22Rv1 (cell line): ENCODE measurements at regions not wholly inside any gene's neighbourhood (a gene's known extent, or its start where the extent isn't known, plus 50 kb on each side); places are given as distances from the start of the nearest gene placed in this dataset.

Source experiments
- H3K27ac ChIP-seq: fragments of 450-650 bp; 2 replicates; pipeline ENCODE4 v1.5.1; 2017
- CTCF ChIP-seq: fragments of 450-650 bp; IDR thresholded peaks from 2 replicates; pipeline ENCODE4 v1.5.1; 2017; ENCODE audit warnings: mild to moderate bottlenecking
- ZFX ChIP-seq: fragments of 450-650 bp; IDR thresholded peaks from 2 replicates; pipeline ENCODE4 v1.6.1; 2017; ENCODE audit warnings: antibody characterized with exemption, borderline replicate concordance

GRCh38 chr13:106311004-106311403 is 224.5 kb downstream of the EFNB2 start:
- no peak for TF ChIP-seq CTCF
- H3K27ac ChIP-seq = no peak overlapping the region

- H3K27ac ChIP-seq = no peak overlapping the region
- TF ChIP-seq ZFX = no peak
- TF ChIP-seq CTCF = no peak
Measured at GRCh38 chr13:106310291-106310865, 225.1 kb downstream of the EFNB2 start.

- H3K27ac ChIP-seq = no peak overlapping the region
- no peak for TF ChIP-seq CTCF
- TF ChIP-seq ZFX = no peak
Measured at GRCh38 chr13:106306748-106307277, 228.6 kb downstream of the EFNB2 start.

- no peak overlapping the region for H3K27ac ChIP-seq
- TF ChIP-seq CTCF (no peak), ZFX (no peak)
Measured at GRCh38 chr13:106302843-106303242, 232.6 kb downstream of the EFNB2 start.

- TF ChIP-seq CTCF = no peak
- no peak for TF ChIP-seq ZFX
- H3K27ac ChIP-seq = no peak overlapping the region
Measured at GRCh38 chr13:106302011-106302410, 233.5 kb downstream of the EFNB2 start.

GRCh38 chr13:106299621-106300020 is 235.8 kb downstream of the EFNB2 start:
- H3K27ac ChIP-seq = no peak overlapping the region
- TF ChIP-seq CTCF = no peak
- TF ChIP-seq ZFX = no peak

- TF ChIP-seq CTCF (no peak), ZFX (no peak)
- no peak overlapping the region for H3K27ac ChIP-seq
Measured at GRCh38 chr13:106297283-106297682, 238.2 kb downstream of the EFNB2 start.
